ENCODE measurements at regions not wholly inside any gene's neighbourhood (a gene's known extent, or its start where the extent isn't known, plus 50 kb on each side); places are given as distances from the start of the nearest gene placed in this dataset.

GRCh38 chr6:103798166-103798565 is 1061.6 kb downstream of the HACE1 start:
- WGBS, 2 donors = 74 to 81% methylated on average over 2 of the region's 2 CpGs
- DNase-seq (no peak), ATAC-seq (ENCODE audit: insufficient read depth, low FRiP score) (no peak)
- Histone ChIP-seq H3K27me3 (ENCODE audit: control insufficient read depth in 3 of 3, insufficient read depth in 3 of 3, low read length in 2 of 3) (no peaks in the 10 kb centered on the region), H3K4me1 (ENCODE audit: control insufficient read depth in 5 of 5, insufficient read depth in 5 of 5, low read length in 5 of 5) (no peaks in the 10 kb centered on the region), H3K27ac (ENCODE audit: low read depth in 1 of 2, low read length in 1 of 2) (no peak overlapping the region), H3K36me3 (ENCODE audit: control insufficient read depth in 4 of 4, insufficient read depth in 4 of 4, low read length in 4 of 4) (no peaks in the 10 kb centered on the region), H3K9ac (ENCODE audit: insufficient read depth in 1 of 2, low read length in 2 of 2) (no peak overlapping the region), H3K4me3 (no peak overlapping the region), H3K9me3 (ENCODE audit: control insufficient read depth in 4 of 4, insufficient read depth in 3 of 4, low read length in 3 of 4) (no peaks in the 10 kb centered on the region)
- TF ChIP-seq CTCF (IDR thresholded peaks at IDR 0.05; ENCODE audit: control extremely low read depth, extremely low read depth) = no peak

- 53 to 57% methylated on average over 1 of the region's 1 CpG for WGBS, 2 donors
- no peak overlapping the region for H3K27ac ChIP-seq (ENCODE audit: low read depth in 1 of 2, low read length in 1 of 2)
- DNase-seq (peak in 2 of 3 donors; percentile 7 to 21), ATAC-seq (ENCODE audit: insufficient read depth, low FRiP score) (no peak)
- TF ChIP-seq CTCF (IDR thresholded peaks at IDR 0.05; ENCODE audit: control extremely low read depth, extremely low read depth) = no peak
- no peaks in the 10 kb centered on the region for H3K36me3 ChIP-seq (ENCODE audit: control insufficient read depth in 4 of 4, insufficient read depth in 4 of 4, low read length in 4 of 4)
- H3K4me1 ChIP-seq (ENCODE audit: control insufficient read depth in 5 of 5, insufficient read depth in 5 of 5, low read length in 5 of 5) = no peaks in the 10 kb centered on the region
- H3K4me3 ChIP-seq = no peak overlapping the region
- no peaks in the 10 kb centered on the region for H3K27me3 ChIP-seq (ENCODE audit: control insufficient read depth in 3 of 3, insufficient read depth in 3 of 3, low read length in 2 of 3)
- H3K9ac ChIP-seq (ENCODE audit: insufficient read depth in 1 of 2, low read length in 2 of 2) = no peak overlapping the region
- H3K9me3 ChIP-seq (ENCODE audit: control insufficient read depth in 4 of 4, insufficient read depth in 3 of 4, low read length in 3 of 4) = no peaks in the 10 kb centered on the region
Observed at GRCh38 chr6:103797738-103798137, 1062.0 kb downstream of the HACE1 start.

GRCh38 chr6:103791458-103791857 is 1068.3 kb downstream of the HACE1 start:
- no peaks in the 10 kb centered on the region for H3K9me3 ChIP-seq (ENCODE audit: control insufficient read depth in 4 of 4, insufficient read depth in 3 of 4, low read length in 3 of 4)
- no peaks in the 10 kb centered on the region for H3K27me3 ChIP-seq (ENCODE audit: control insufficient read depth in 3 of 3, insufficient read depth in 3 of 3, low read length in 2 of 3)
- H3K4me3 ChIP-seq = no peak overlapping the region
- no peak overlapping the region for H3K27ac ChIP-seq (ENCODE audit: low read depth in 1 of 2, low read length in 1 of 2)
- no peak for TF ChIP-seq CTCF (IDR thresholded peaks at IDR 0.05; ENCODE audit: control extremely low read depth, extremely low read depth)
- H3K36me3 ChIP-seq (ENCODE audit: control insufficient read depth in 4 of 4, insufficient read depth in 4 of 4, low read length in 4 of 4) = no peaks in the 10 kb centered on the region
- no peaks in the 10 kb centered on the region for H3K4me1 ChIP-seq (ENCODE audit: control insufficient read depth in 5 of 5, insufficient read depth in 5 of 5, low read length in 5 of 5)
- ATAC-seq (ENCODE audit: insufficient read depth, low FRiP score) = no peak
- DNase-seq = no peak
- 75 to 88% methylated on average over 2 of the region's 2 CpGs for WGBS, 2 donors
- no peak overlapping the region for H3K9ac ChIP-seq (ENCODE audit: insufficient read depth in 1 of 2, low read length in 2 of 2)

GRCh38 chr6:103784117-103784516 is 1075.6 kb downstream of the HACE1 start:
- Histone ChIP-seq H3K4me3 (no peak overlapping the region), H3K36me3 (ENCODE audit: control insufficient read depth in 4 of 4, insufficient read depth in 4 of 4, low read length in 4 of 4) (no peaks in the 10 kb centered on the region), H3K27ac (ENCODE audit: low read depth in 1 of 2, low read length in 1 of 2) (no peak overlapping the region), H3K4me1 (ENCODE audit: control insufficient read depth in 5 of 5, insufficient read depth in 5 of 5, low read length in 5 of 5) (peaks cover 0 to 2% (median 0%) of the 10 kb centered on the region in 5 donors), H3K9me3 (ENCODE audit: control insufficient read depth in 4 of 4, insufficient read depth in 3 of 4, low read length in 3 of 4) (no peaks in the 10 kb centered on the region), H3K27me3 (ENCODE audit: control insufficient read depth in 3 of 3, insufficient read depth in 3 of 3, low read length in 2 of 3) (no peaks in the 10 kb centered on the region), H3K9ac (ENCODE audit: insufficient read depth in 1 of 2, low read length in 2 of 2) (no peak overlapping the region)
- DNase-seq (no peak), ATAC-seq (ENCODE audit: insufficient read depth, low FRiP score) (no peak)
- 56 to 63% methylated on average over 2 of the region's 2 CpGs for WGBS, 2 donors
- no peak for TF ChIP-seq CTCF (IDR thresholded peaks at IDR 0.05; ENCODE audit: control extremely low read depth, extremely low read depth)
